ENCODE measurements at regions not wholly inside any gene's neighbourhood (a gene's known extent, or its start where the extent isn't known, plus 50 kb on each side); places are given as distances from the start of the nearest gene placed in this dataset.
"Not testable (repeated sequence)": the region's sequence is repeated elsewhere in the genome, so short reads cannot be mapped to it uniquely, and the experiment has no call there.

DNA sequence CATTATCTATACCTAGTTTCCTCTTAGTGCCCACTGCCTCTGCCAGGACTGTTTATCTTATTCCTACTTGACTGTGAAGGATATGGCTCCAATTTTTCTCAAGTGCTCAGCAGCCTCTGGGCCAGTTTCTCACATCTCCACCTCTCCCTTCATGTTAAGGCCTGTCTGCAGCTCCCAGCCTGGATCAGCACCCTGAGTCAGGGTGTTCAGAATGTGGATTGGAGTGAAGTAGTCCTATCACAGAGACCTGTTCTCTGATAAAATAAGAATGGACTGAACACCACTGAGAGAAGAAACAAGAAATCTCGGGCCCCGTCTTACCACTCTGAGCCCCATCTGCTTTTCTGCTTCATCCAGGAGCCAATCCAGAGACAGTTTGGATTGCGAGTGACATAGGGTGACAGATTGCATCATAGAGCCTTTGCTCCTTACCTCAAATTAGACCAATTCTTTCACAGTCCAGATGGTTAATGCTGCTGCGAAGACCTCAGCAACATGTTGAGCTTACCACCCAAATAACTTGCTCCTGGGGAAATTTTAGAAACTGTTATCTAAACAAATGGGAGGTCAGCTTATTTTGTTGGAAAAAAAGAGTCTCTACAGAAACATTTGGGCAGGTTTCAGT is 473.1 kb downstream of the PDZRN4 start:
- TF ChIP-seq, protein P1, sequence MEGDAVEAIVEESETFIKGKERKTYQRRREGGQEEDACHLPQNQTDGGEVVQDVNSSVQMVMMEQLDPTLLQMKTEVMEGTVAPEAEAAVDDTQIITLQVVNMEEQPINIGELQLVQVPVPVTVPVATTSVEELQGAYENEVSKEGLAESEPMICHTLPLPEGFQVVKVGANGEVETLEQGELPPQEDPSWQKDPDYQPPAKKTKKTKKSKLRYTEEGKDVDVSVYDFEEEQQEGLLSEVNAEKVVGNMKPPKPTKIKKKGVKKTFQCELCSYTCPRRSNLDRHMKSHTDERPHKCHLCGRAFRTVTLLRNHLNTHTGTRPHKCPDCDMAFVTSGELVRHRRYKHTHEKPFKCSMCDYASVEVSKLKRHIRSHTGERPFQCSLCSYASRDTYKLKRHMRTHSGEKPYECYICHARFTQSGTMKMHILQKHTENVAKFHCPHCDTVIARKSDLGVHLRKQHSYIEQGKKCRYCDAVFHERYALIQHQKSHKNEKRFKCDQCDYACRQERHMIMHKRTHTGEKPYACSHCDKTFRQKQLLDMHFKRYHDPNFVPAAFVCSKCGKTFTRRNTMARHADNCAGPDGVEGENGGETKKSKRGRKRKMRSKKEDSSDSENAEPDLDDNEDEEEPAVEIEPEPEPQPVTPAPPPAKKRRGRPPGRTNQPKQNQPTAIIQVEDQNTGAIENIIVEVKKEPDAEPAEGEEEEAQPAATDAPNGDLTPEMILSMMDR (IDR thresholded peaks at IDR 0.05; ENCODE audit: unreplicated experiment) = no peak
- no peaks in the 10 kb centered on the region for H3K4me1 Mint-ChIP-seq (ENCODE audit: unreplicated experiment)
- H3K27me3 Mint-ChIP-seq (ENCODE audit: unreplicated experiment) = no peaks in the 10 kb centered on the region
- H3K9me3 Mint-ChIP-seq (ENCODE audit: unreplicated experiment) = no peaks in the 10 kb centered on the region
- DNase-seq (ENCODE audit: low spot score) = no peak
- H3K4me3 Mint-ChIP-seq (ENCODE audit: unreplicated experiment) = no peak overlapping the region
- no peak overlapping the region for H3K27ac Mint-ChIP-seq (ENCODE audit: unreplicated experiment)
- no peaks in the 10 kb centered on the region for H3K36me3 Mint-ChIP-seq (ENCODE audit: low read depth, unreplicated experiment)

DNA sequence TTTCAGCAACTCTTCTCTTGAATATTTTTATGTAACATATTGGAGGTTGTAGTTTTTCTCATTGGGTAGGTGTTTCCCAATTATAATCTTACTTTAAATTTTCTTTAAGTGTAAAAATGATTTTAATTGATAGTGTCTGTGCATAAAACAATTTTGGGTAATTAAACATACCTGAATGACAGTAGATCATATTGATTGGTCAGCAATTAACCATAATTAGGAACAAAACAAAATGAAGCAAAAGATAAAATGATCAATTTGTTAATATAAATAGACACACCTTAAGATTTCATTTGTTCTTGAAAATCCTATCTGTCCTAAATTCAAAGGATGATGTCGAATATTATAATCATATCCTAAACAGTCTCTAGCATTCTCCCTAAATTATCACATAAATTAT is 468.3 kb downstream of the PDZRN4 start:
- no peaks in the 10 kb centered on the region for H3K4me1 Mint-ChIP-seq (ENCODE audit: unreplicated experiment)

DNA sequence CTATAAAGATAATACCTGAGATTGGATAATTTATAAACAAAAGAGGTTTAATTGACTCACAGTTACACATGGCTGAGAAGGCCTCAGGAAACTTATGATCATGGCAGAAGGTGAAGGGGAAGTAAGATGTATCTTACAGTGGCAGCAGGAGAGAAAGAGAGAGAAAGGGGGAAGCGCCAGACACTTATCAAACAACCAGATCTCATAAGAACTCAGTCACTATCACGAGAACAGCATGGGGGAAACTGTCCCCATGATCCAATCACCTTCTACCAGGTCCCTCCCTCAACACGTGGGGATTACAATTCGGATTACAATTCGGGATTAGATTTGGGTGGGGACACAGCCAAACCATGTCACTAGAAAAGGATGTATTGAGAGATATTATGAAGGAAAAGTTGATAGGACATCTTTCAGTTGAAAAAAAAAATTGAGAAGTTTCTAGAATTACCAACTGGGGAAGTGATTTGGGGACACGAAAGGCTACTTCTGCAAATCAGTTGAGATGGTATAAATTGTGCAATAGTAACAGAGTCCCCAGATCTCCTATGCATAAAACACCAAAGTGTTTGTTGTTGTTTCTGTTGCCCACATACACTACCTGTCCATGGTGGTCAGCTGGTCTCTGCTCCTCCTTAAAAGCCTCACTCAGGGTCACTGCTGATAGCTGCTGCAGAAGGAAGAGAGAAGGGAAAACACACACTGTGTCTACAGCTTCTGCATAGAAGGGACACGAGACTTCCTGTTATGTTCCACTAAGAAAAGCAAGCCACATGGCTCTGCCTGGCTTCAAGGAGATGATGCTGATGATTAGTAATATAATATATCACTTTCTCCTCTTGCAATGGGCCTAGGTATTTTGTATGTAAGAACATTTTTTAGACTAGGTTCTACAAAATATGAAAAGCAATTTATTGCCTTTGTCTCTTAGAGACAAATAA is 465.5 kb downstream of the PDZRN4 start:
- Mint-ChIP-seq H3K4me3 (ENCODE audit: unreplicated experiment) (no peak overlapping the region), H3K27me3 (ENCODE audit: unreplicated experiment) (no peaks in the 10 kb centered on the region), H3K36me3 (ENCODE audit: low read depth, unreplicated experiment) (no peaks in the 10 kb centered on the region), H3K27ac (ENCODE audit: unreplicated experiment) (no peak overlapping the region), H3K4me1 (ENCODE audit: unreplicated experiment) (no peaks in the 10 kb centered on the region), H3K9me3 (ENCODE audit: unreplicated experiment) (no peaks in the 10 kb centered on the region)
- DNase-seq (ENCODE audit: low spot score) = no peak
- TF ChIP-seq, protein P1 (IDR thresholded peaks at IDR 0.05; ENCODE audit: unreplicated experiment) = no peak

More for the DNA sequence above, 468.3 kb downstream of the PDZRN4 start:
- no peak overlapping the region for H3K4me3 Mint-ChIP-seq (ENCODE audit: unreplicated experiment)
- H3K36me3 Mint-ChIP-seq (ENCODE audit: low read depth, unreplicated experiment) = no peaks in the 10 kb centered on the region
- no peaks in the 10 kb centered on the region for H3K27me3 Mint-ChIP-seq (ENCODE audit: unreplicated experiment)
- no peak overlapping the region for H3K27ac Mint-ChIP-seq (ENCODE audit: unreplicated experiment)
- no peaks in the 10 kb centered on the region for H3K9me3 Mint-ChIP-seq (ENCODE audit: unreplicated experiment)
- TF ChIP-seq, protein P1 (IDR thresholded peaks at IDR 0.05; ENCODE audit: unreplicated experiment) = no peak
- no peak for DNase-seq (ENCODE audit: low spot score)

DNA sequence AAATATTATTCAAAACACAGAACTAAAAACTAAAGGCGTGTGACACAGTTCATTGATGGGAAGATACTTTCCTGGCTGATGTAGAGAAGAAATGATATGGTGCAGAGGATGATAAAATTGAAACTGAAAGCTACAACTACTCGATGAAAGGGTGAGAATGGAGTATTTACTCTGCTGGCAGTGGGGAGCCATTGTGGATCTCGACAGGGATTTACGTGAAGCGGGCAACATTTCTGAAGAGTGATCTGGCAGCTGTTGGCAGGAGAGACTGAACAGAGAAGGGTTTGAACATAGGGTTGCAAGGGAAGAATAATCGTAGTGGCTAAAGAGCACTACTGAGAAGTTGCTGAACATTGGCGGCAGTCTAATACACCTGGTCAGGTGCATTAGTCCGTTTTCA is 464.9 kb downstream of the PDZRN4 start:
- TF ChIP-seq, protein P1 (IDR thresholded peaks at IDR 0.05; ENCODE audit: unreplicated experiment) = no peak
- no peak for DNase-seq (ENCODE audit: low spot score)
- Mint-ChIP-seq H3K27me3 (ENCODE audit: unreplicated experiment) (no peaks in the 10 kb centered on the region), H3K4me3 (ENCODE audit: unreplicated experiment) (no peak overlapping the region), H3K4me1 (ENCODE audit: unreplicated experiment) (no peaks in the 10 kb centered on the region), H3K9me3 (ENCODE audit: unreplicated experiment) (no peaks in the 10 kb centered on the region), H3K36me3 (ENCODE audit: low read depth, unreplicated experiment) (no peaks in the 10 kb centered on the region), H3K27ac (ENCODE audit: unreplicated experiment) (no peak overlapping the region)

DNA sequence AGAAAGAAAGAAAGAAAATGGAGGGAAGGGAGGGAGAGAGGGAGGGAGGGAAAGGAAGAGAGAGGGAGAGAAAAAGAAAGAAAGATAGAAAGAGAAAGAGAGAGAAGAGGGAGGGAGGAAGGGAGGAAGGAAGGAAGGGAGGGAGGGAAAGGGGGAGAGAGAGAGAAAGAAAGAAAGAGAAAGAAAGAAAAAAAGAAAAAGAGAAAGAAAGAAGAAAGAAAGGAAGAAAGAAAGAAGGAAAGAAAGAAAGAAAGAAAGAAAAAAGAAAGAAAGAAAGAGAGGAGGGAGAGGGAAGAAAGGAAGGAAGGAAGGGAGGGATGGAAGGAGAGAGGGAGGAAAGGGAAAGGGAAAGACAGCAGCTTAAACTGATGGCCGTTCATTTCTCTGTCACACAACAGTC is 457.5 kb downstream of the PDZRN4 start:
- Mint-ChIP-seq H3K27ac (ENCODE audit: unreplicated experiment) (no peak overlapping the region), H3K4me1 (ENCODE audit: unreplicated experiment) (no peaks in the 10 kb centered on the region), H3K4me3 (ENCODE audit: unreplicated experiment) (no peak overlapping the region)

DNA sequence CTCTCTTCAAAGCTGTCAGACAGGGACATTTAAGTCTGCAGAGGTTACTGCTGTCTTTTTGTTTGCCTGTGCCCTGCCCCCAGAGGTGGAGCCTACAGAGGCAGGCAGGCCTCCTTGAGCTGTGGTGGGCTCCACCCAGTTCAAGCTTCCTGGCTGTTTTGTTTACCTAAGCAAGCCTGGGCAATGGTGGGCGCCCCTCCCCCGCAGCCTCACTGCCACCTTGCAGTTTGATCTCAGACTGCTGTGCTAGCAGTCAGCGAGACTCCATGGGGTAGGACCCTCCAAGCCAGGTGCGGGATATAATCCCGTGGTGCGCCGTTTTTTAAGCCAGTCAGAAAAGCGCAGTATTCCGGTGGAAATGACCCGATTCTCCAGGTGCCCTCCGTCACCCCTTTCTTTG is 454.7 kb downstream of the PDZRN4 start:
- not testable (repeated sequence) for H3K4me1 Mint-ChIP-seq (ENCODE audit: unreplicated experiment); H3K36me3 Mint-ChIP-seq (ENCODE audit: low read depth, unreplicated experiment); H3K27me3 Mint-ChIP-seq (ENCODE audit: unreplicated experiment); H3K4me3 Mint-ChIP-seq (ENCODE audit: unreplicated experiment); DNase-seq (ENCODE audit: low spot score); H3K9me3 Mint-ChIP-seq (ENCODE audit: unreplicated experiment); H3K27ac Mint-ChIP-seq (ENCODE audit: unreplicated experiment)

More for the DNA sequence above, 457.5 kb downstream of the PDZRN4 start:
- TF ChIP-seq, protein P1 (IDR thresholded peaks at IDR 0.05; ENCODE audit: unreplicated experiment) = no peak
- DNase-seq (ENCODE audit: low spot score) = no peak
- Mint-ChIP-seq H3K9me3 (ENCODE audit: unreplicated experiment) (no peaks in the 10 kb centered on the region), H3K27me3 (ENCODE audit: unreplicated experiment) (no peaks in the 10 kb centered on the region), H3K36me3 (ENCODE audit: low read depth, unreplicated experiment) (no peaks in the 10 kb centered on the region)
